Astrocyte of the cerebellum (primary cell): ENCODE measurements at regions not wholly inside any gene's neighbourhood (a gene's known extent, or its start where the extent isn't known, plus 50 kb on each side); places are given as distances from the start of the nearest gene placed in this dataset.

Experiments
- DNase-seq: peaks from one replicate; pipeline ENCODE4 v3.0.0-alpha.2; 2011; ENCODE audit warnings: low read depth
- H3K4me3 ChIP-seq: 2 replicates; pipeline ENCODE4 v1.5.1; 2011; ENCODE audit warnings: mild to moderate bottlenecking, low read depth, low read length, moderate library complexity
- CTCF ChIP-seq: IDR thresholded peaks from 2 replicates; pipeline ENCODE4 v1.5.1; 2012; ENCODE audit warnings: low read length, low read depth, moderate library complexity, mild to moderate bottlenecking; ENCODE audit errors: missing control alignments
- in situ Hi-C: cut with HindIII; loops from 2 replicates; pipeline ENCODE4 v1.10.0; 2017; ENCODE audit warnings: low sequenced_read_pairs

- no peak overlapping the region for H3K4me3 ChIP-seq
- TF ChIP-seq CTCF = no peak
- in situ Hi-C loops = no loop called here
- no peak for DNase-seq
These were observed 242.0 kb upstream of the NPY start for GRCh38 chr7:24042028-24042427.

DNA sequence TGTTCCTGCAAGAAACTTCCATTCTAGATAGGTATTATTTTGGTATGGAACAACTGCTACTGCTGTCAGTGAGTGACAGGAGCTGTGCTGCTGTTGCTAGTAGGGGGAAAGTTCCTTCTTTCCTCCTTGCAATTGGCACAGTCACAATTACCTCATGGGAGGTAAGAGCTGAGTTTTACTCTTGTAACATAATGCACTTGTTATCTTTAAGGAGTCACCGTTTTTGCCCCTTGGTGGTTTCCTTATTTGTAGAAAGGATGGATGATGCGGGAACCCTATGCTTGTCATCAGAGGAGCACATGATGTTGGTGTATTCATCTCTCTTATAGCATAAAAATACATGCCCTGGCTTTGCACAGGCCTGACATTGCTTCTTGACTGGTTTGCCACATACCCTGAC lies 234.7 kb upstream of the NPY start:
- no peak for TF ChIP-seq CTCF
- in situ Hi-C loops = no loop called here
- DNase-seq = no peak
- H3K4me3 ChIP-seq = no peak overlapping the region

DNA sequence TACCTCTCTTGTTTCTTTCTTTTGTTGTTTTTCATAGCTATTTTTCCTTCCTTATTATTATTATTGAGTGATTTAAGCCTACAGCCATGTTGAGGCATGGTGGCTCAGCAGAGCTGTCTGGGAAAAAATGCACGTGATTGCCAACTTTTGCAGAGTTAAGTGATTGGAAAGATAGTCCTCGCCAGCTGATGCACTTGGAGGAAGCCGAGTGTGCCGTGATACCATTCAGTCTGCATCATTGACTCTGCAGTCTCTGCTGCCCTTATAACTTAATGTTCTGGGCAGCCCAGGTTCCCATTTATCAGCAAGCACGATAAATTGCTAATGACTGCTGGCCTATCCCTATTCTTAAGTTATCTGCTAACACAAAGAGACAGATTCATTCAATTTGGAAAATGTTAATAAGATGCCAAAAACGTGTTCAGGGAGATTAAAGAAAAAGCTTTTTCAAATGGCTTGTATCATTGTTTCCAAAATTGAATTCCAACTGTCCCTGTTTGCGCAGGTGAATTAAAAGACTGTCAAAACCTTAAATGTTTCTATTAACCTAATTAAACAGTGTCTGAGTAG lies 232.9 kb upstream of the NPY start:
- TF ChIP-seq CTCF = no peak
- in situ Hi-C loops = loop anchor here (5.0 kb wide), 2 partner anchors 34 to 74 kb away; no protein-coding TSS in a partner anchor
- no peak for DNase-seq
- no peak overlapping the region for H3K4me3 ChIP-seq

GRCh38 chr7:24051651-24052050 lies 232.3 kb upstream of the NPY start:
- no peak for TF ChIP-seq CTCF
- DNase-seq = no peak
- in situ Hi-C loops = loop anchor here (5.0 kb wide), 2 partner anchors 34 to 74 kb away; no protein-coding TSS in a partner anchor
- no peak overlapping the region for H3K4me3 ChIP-seq

GRCh38 chr7:24052572-24053260 lies 231.3 kb upstream of the NPY start:
- in situ Hi-C loops = loop anchor here (5.0 kb wide), 2 partner anchors 35 to 75 kb away; no protein-coding TSS in a partner anchor
- no peak for TF ChIP-seq CTCF
- DNase-seq = peak; percentile 53
- no peak overlapping the region for H3K4me3 ChIP-seq

- in situ Hi-C loops = loop anchor here (5.0 kb wide), 2 partner anchors 37 to 77 kb away; no protein-coding TSS in a partner anchor
- no peak for DNase-seq
- H3K4me3 ChIP-seq = no peak overlapping the region
- TF ChIP-seq CTCF = no peak
These were observed 229.8 kb upstream of the NPY start for GRCh38 chr7:24054236-24054635.
